H1 (cell line): ENCODE measurements at regions not wholly inside any gene's neighbourhood (a gene's known extent, or its start where the extent isn't known, plus 50 kb on each side); places are given as distances from the start of the nearest gene placed in this dataset.

ENCODE experiments used
- CTCF ChIA-PET: fragments of 300-600 bp; sonication (Branson Sonifier 250); formaldehyde crosslinking; loops from one replicate; lab custom pipeline; 2021; ENCODE audit not compliant: partially characterized antibody; lab: Charles Lee
- POLR2A ChIA-PET: fragments of 300-600 bp; sonication (Branson Sonifier 250); formaldehyde crosslinking; loops from one replicate; lab custom pipeline; 2021; ENCODE audit warnings: inconsistent platforms; ENCODE audit not compliant: partially characterized antibody; lab: Charles Lee
- DNase-seq, 2 experiments: peaks; one replicate each; pipeline versions ENCODE4 v3.0.0 to v3.0.0-alpha.2; 2010 to 2022; ENCODE audit warnings: low spot score in 2 of 2, low read depth in 1 of 2, mixed read lengths in 1 of 2
- FAIRE-seq: peaks from 2 replicates; lab custom pipeline; 2011; peaks lifted over from hg19 to GRCh38; lab: Jason Lieb, UNC
- H2AFZ ChIP-seq: 2 replicates; pipeline ENCODE4 v1.8.1; 2012; ENCODE audit warnings: low read length, inconsistent platforms
- H2AK5ac ChIP-seq: 2 replicates; pipeline ENCODE4 v1.6.1; 2013; ENCODE audit warnings: low read depth, low read length
- H2BK120ac ChIP-seq: replicated peaks from 2 replicates; pipeline ENCODE3; 2013; ENCODE audit warnings: low read depth, low read length, inconsistent platforms
- H2BK12ac ChIP-seq: 2 replicates; pipeline ENCODE4 v1.6.1; 2013; ENCODE audit warnings: low read depth, low read length
- H2BK15ac ChIP-seq: 2 replicates; pipeline ENCODE4 v1.6.1; 2013; ENCODE audit warnings: low read length
- H2BK20ac ChIP-seq: 2 replicates; pipeline ENCODE4 v1.6.1; 2013; ENCODE audit warnings: low read length
- H2BK5ac ChIP-seq: 2 replicates; pipeline ENCODE4 v1.6.1; 2013; ENCODE audit warnings: low read depth, low read length
- H3K14ac ChIP-seq: 2 replicates; pipeline ENCODE4 v1.6.1; 2013; ENCODE audit warnings: inconsistent platforms; ENCODE audit not compliant: insufficient read length
- H3K18ac ChIP-seq: 2 replicates; pipeline ENCODE4 v1.6.1; 2013; ENCODE audit warnings: low read length; ENCODE audit errors: extremely low read depth
- H3K23ac ChIP-seq: 2 replicates; pipeline ENCODE4 v1.6.1; 2013; ENCODE audit warnings: inconsistent platforms; ENCODE audit not compliant: insufficient read length
- H3K23me2 ChIP-seq: 2 replicates; pipeline ENCODE4 v1.6.1; 2013; ENCODE audit warnings: low read depth, low read length
- H3K27ac ChIP-seq: 2 replicates; pipeline ENCODE4 v1.6.1; 2011; ENCODE audit warnings: low read depth, low read length, inconsistent platforms
- H3K27me3 ChIP-seq, 4 experiments: replicated peaks in 1 of 4; 1 replicate in 1 of 4; 2 replicates in 3 of 4; pipeline versions ENCODE4 v1.6.1 to v1.8.1; 2011 to 2013; ENCODE audit warnings: low read length in 3 of 4, mild to moderate bottlenecking in 3 of 4, inconsistent platforms in 2 of 4, mixed read lengths in 2 of 4, moderate library complexity in 1 of 4; ENCODE audit not compliant: control insufficient read depth in 3 of 4, insufficient read depth in 3 of 4; ENCODE audit errors: extremely low read depth in 1 of 4
- H3K36me3 ChIP-seq, 4 experiments: 2 replicates each; pipeline versions ENCODE4 v1.6.1 to v1.8.1; 2011 to 2013; ENCODE audit warnings: mild to moderate bottlenecking in 4 of 4, low read length in 3 of 4, moderate library complexity in 2 of 4, control low read depth in 1 of 4, inconsistent platforms in 1 of 4; ENCODE audit not compliant: insufficient read depth in 4 of 4, control insufficient read depth in 2 of 4
- H3K4ac ChIP-seq: replicated peaks from 2 replicates; pipeline ENCODE3; 2013; ENCODE audit warnings: low read length, low read depth, mixed read lengths, inconsistent platforms; ENCODE audit not compliant: insufficient read length
- H3K4me1 ChIP-seq, 4 experiments: replicated peaks in 1 of 4; 1 replicate in 1 of 4; 2 replicates in 3 of 4; pipeline versions ENCODE4 v1.6.1 to v1.8.1; 2011 to 2013; ENCODE audit warnings: low read length in 3 of 4, inconsistent platforms in 2 of 4, mixed read lengths in 1 of 4; ENCODE audit not compliant: insufficient read depth in 4 of 4, control insufficient read depth in 3 of 4
- H3K4me2 ChIP-seq, 2 experiments: 2 replicates each; pipeline versions ENCODE4 v1.6.1 to v1.8.1; 2011 to 2013; ENCODE audit warnings: low read depth in 2 of 2, low read length in 2 of 2, control low read depth in 1 of 2, inconsistent platforms in 1 of 2, mild to moderate bottlenecking in 1 of 2; ENCODE audit not compliant: insufficient read depth in 1 of 2
- H3K4me3 ChIP-seq, 4 experiments: fragments of 200-600, 300-600 bp in 1 of 4; sonication (generic), shearing (Covaris generic), sonication (Bioruptor Twin) in 1 of 4; 2 replicates each; pipeline versions ENCODE4 v1.5.1 to v1.8.1; 2011 to 2016; ENCODE audit warnings: low read length in 4 of 4, low read depth in 3 of 4, control low read depth in 2 of 4, inconsistent platforms in 2 of 4, mild to moderate bottlenecking in 2 of 4, mixed read lengths in 1 of 4, moderate library complexity in 1 of 4; ENCODE audit not compliant: insufficient read depth in 2 of 4; ENCODE audit errors: extremely low read depth in 1 of 4
- H3K56ac ChIP-seq: replicated peaks from 2 replicates; pipeline ENCODE3; 2013; ENCODE audit warnings: low read depth, mild to moderate bottlenecking, mixed read lengths, low read length, inconsistent platforms; ENCODE audit not compliant: insufficient read length
- H3K79me1 ChIP-seq: 2 replicates; pipeline ENCODE4 v1.6.1; 2013; ENCODE audit warnings: low read depth, low read length, control low read depth
- H3K79me2 ChIP-seq, 2 experiments: 2 replicates each; pipeline versions ENCODE4 v1.6.1 to v1.8.1; 2012 to 2013; ENCODE audit warnings: low read length in 2 of 2, mild to moderate bottlenecking in 2 of 2, inconsistent platforms in 1 of 2; ENCODE audit not compliant: insufficient read depth in 2 of 2, control insufficient read depth in 1 of 2
- H3K9ac ChIP-seq, 4 experiments: replicated peaks in 1 of 4; 1 replicate in 1 of 4; 2 replicates in 3 of 4; pipeline versions ENCODE4 v1.6.1 to v1.8.1; 2011 to 2013; ENCODE audit warnings: low read depth in 3 of 4, low read length in 3 of 4, control low read depth in 2 of 4, mild to moderate bottlenecking in 2 of 4, moderate library complexity in 2 of 4, inconsistent platforms in 1 of 4; ENCODE audit errors: extremely low read depth in 1 of 4
- H3K9me3 ChIP-seq, 2 experiments: 2 replicates each; pipeline versions ENCODE4 v1.6.1 to v1.8.1; 2012 to 2013; ENCODE audit warnings: mild to moderate bottlenecking in 2 of 2, moderate library complexity in 2 of 2, control low read depth in 1 of 2, inconsistent platforms in 1 of 2, low read depth in 1 of 2, low read length in 1 of 2, mixed read lengths in 1 of 2; ENCODE audit not compliant: insufficient read depth in 2 of 2
- H4K20me1 ChIP-seq, 2 experiments: replicated peaks in 1 of 2; 2 replicates each; pipeline versions ENCODE3 to v1.8.1; 2011 to 2013; ENCODE audit warnings: inconsistent platforms in 2 of 2, low read length in 2 of 2, mild to moderate bottlenecking in 1 of 2; ENCODE audit not compliant: insufficient read depth in 2 of 2, control insufficient read depth in 1 of 2
- H4K5ac ChIP-seq: 2 replicates; pipeline ENCODE4 v1.6.1; 2013; ENCODE audit warnings: low read length, low read depth, mixed read lengths, inconsistent platforms; ENCODE audit not compliant: insufficient read length
- H4K8ac ChIP-seq: 2 replicates; pipeline ENCODE4 v1.8.0; 2013; ENCODE audit warnings: mild to moderate bottlenecking, moderate library complexity, low read length, inconsistent platforms; ENCODE audit not compliant: insufficient read depth; ENCODE audit errors: extremely low read depth
- H4K91ac ChIP-seq: replicated peaks from 2 replicates; pipeline ENCODE3; 2013; ENCODE audit warnings: low read length, mixed read lengths, inconsistent platforms; ENCODE audit not compliant: insufficient read length
- ATF3 ChIP-seq: IDR thresholded peaks from 2 replicates; pipeline ENCODE4 v1.6.1; 2011; ENCODE audit warnings: low read depth, mild to moderate bottlenecking, low read length; ENCODE audit not compliant: insufficient read depth
- EZH2 ChIP-seq: fragments of 200-600 bp; sonication (generic); IDR thresholded peaks from 2 replicates; pipeline ENCODE4 v1.7.1; 2012; ENCODE audit warnings: low read depth, mild to moderate bottlenecking, moderate library complexity, low read length, inconsistent platforms; ENCODE audit not compliant: severe bottlenecking
- FOSL1 ChIP-seq: IDR thresholded peaks from 2 replicates; pipeline ENCODE4 v1.6.1; 2011; ENCODE audit warnings: mild to moderate bottlenecking, low read depth, low read length, moderate library complexity; ENCODE audit not compliant: insufficient read depth
- RAD21 ChIP-seq, 2 experiments: IDR thresholded peaks in 1 of 2; conservative IDR thresholded peaks in 1 of 2; 2 replicates each; pipeline ENCODE4 v1.6.1; 2011; ENCODE audit warnings: low read depth in 2 of 2, low read length in 2 of 2, improper control_type of control experiment in 1 of 2, inconsistent platforms in 1 of 2, mild to moderate bottlenecking in 1 of 2, moderate library complexity in 1 of 2
- RXRA ChIP-seq: IDR thresholded peaks from 2 replicates; pipeline ENCODE4 v1.6.1; 2011; ENCODE audit warnings: low read depth, mild to moderate bottlenecking, low read length, moderate library complexity; ENCODE audit not compliant: insufficient read depth
- SIX5 ChIP-seq: IDR thresholded peaks from 2 replicates; pipeline ENCODE4 v1.6.1; 2011; ENCODE audit warnings: mild to moderate bottlenecking, low read depth, low read length
- TAF1 ChIP-seq: IDR thresholded peaks from 2 replicates; pipeline ENCODE4 v1.6.1; 2011; ENCODE audit warnings: mild to moderate bottlenecking, low read depth, low read length
- WGBS, 2 experiments: shearing (Covaris generic) in 1 of 2; methylation state at CpG; one replicate each; pipeline versions ENCODE4 v1.1.6 to v1.1.7; 2013 to 2015; ENCODE audit warnings: low lambda C conversion rate in 2 of 2, mixed read lengths in 2 of 2, inconsistent platforms in 1 of 2, low coverage in 1 of 2, missing lambda C conversion rate in 1 of 2; ENCODE audit not compliant: insufficient replicate concordance in 2 of 2, insufficient coverage in 1 of 2, insufficient read length in 1 of 2; ENCODE audit errors: extremely low coverage in 1 of 2, missing lambda C conversion rate in 1 of 2; 5-methylcytosine and 5-hydroxymethylcytosine counted together

GRCh38 chr10:130350996-130351395 is 214.8 kb downstream of the GLRX3 start:
- Histone ChIP-seq H4K20me1 (no peaks in the 10 kb centered on the region), H3K36me3 (no peaks in the 10 kb centered on the region), H3K27me3 (no peaks in the 10 kb centered on the region; a peak in 1 of 7 replicates), H3K4ac (no peak overlapping the region), H3K4me1 (0 out of 7 replicates have a peak, but pooled peaks cover 0 to 4% (median 0%) of the 10 kb centered on the region in 4 experiments), H2BK12ac (no peak overlapping the region), H3K56ac (no peak overlapping the region), H3K9ac (no peak overlapping the region), H3K79me2 (no peaks in the 10 kb centered on the region), H3K4me2 (no peak overlapping the region), H2BK15ac (no peak overlapping the region), H2BK5ac (no peak overlapping the region), H3K4me3 (no peak overlapping the region), H2BK120ac (no peak overlapping the region), H3K79me1 (no peaks in the 10 kb centered on the region), H3K23ac (no peak overlapping the region), H3K9me3 (no peaks in the 10 kb centered on the region), H2AK5ac (no peak overlapping the region), H4K8ac (no peak overlapping the region), H3K18ac (no peak overlapping the region), H2AFZ (no peak overlapping the region), H2BK20ac (no peak overlapping the region), H3K27ac (no peak overlapping the region), H3K23me2 (no peaks in the 10 kb centered on the region), H4K5ac (no peak overlapping the region), H4K91ac (no peak overlapping the region), H3K14ac (no peak overlapping the region)
- ChIA-PET POLR2A (no interaction called here), CTCF (interaction anchor here (1.2 to 2.4 kb wide), 3 partner anchors 8 to 15 kb away, joined by 4 to 9 read pairs (median 8); no protein-coding TSS in a partner anchor)
- WGBS, 2 experiments = 79% methylated on average over 3 of the region's 3 CpGs; no CpG with 5 or more reads in 1 of the 2 experiments
- DNase-seq = no peak
- TF ChIP-seq EZH2 (no peak), SIX5 (no peak), RXRA (no peak), FOSL1 (no peak), ATF3 (no peak), RAD21 (IDR thresholded peaks at IDR 0.05 in 1 of 2, conservative IDR thresholded peaks at IDR 0.05 in 1 of 2; ENCODE audit: low read depth in 2 of 2, low read length in 2 of 2) (no peak), TAF1 (no peak)
- FAIRE-seq = no peak
